ENCODE measurements at regions not wholly inside any gene's neighbourhood (a gene's known extent, or its start where the extent isn't known, plus 50 kb on each side); places are given as distances from the start of the nearest gene placed in this dataset.

- no peak for TF ChIP-seq CTCF (conservative IDR thresholded peaks at IDR 0.05; ENCODE audit: low read depth in 2 of 2)
- no peak for TF ChIP-seq EZH2 (IDR thresholded peaks at IDR 0.05; ENCODE audit: low read depth, unreplicated experiment)
- no peak for TF ChIP-seq JUNB (IDR thresholded peaks at IDR 0.05; ENCODE audit: unreplicated experiment)
- TF ChIP-seq ETS1 (IDR thresholded peaks at IDR 0.05) = no peak
- no peak for TF ChIP-seq POLR2AphosphoS5 (IDR thresholded peaks at IDR 0.05; ENCODE audit: low read depth)
- no peak for TF ChIP-seq REST (IDR thresholded peaks at IDR 0.05; ENCODE audit: unreplicated experiment)
- TF ChIP-seq EZH2phosphoT487 (IDR thresholded peaks at IDR 0.05; ENCODE audit: unreplicated experiment) = no peak
These were observed 64.8 kb downstream of the NAV1 start for GRCh38 chr1:201603613-201604232.
